ENCODE measurements at regions not wholly inside any gene's neighbourhood (a gene's known extent, or its start where the extent isn't known, plus 50 kb on each side); places are given as distances from the start of the nearest gene placed in this dataset. TPM values are rescaled to one million over a fixed set of nuclear protein-coding genes. Genes with fewer than 3 reads are reported as not detected.

DNA sequence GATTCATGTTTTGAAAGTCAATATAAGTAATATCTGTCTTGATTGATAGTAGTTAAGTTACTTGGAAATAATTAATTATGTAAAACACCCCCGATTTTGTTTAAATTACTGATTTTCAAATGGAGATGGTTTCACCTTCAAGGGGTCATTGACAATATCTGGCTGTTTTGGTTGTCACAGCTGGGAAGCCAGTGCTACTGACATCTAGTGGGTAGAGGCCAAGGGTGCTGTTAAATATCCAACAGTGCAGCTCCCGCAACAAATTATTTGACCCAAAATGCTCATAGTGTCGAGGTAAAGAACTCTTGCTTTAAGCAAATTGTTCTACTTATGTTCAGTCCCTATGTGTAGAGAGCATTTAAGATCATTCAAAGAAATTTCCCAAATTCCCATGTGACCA is 50.6 kb upstream of the PCDH20 start:
- CTCF ChIA-PET: no interaction called here
- intact Hi-C loops (cut with micrococcal nuclease) (no loop called here), dilution Hi-C loops (cut with MboI; ENCODE audit: extremely low pct_ligation_motif_present, low sequenced_read_pairs) (no loop called here)
- POLR2A ChIA-PET: no interaction called here
- H3K9me1 ChIP-seq (replicated peaks; ENCODE audit: control insufficient read depth, extremely low read depth, insufficient read depth, low read length): no peaks in the 10 kb centered on the region
- no peak overlapping the region for H3K9ac ChIP-seq (replicated peaks; ENCODE audit: extremely low read depth, insufficient read depth, low read length)
- no peaks in the 10 kb centered on the region for H3K27me3 ChIP-seq (ENCODE audit: control insufficient read depth in 2 of 2, insufficient read depth in 2 of 2, low read length in 2 of 2)
- H3K9me3 ChIP-seq (replicated peaks; ENCODE audit: control insufficient read depth, insufficient read depth, low read length): no peaks in the 10 kb centered on the region
- BruUV-seq (replicated peaks): no TSS peak
- no peak for DNase-seq (ENCODE audit: low read depth, low spot score)
- no peak overlapping the region for H2AFZ ChIP-seq (ENCODE audit: low read depth, low read length)
- no peak for TF ChIP-seq GATA2 (IDR thresholded peaks at IDR 0.05; ENCODE audit: insufficient read depth, insufficient read length, low read depth, low read length)
- TF ChIP-seq JUN (IDR thresholded peaks at IDR 0.05; ENCODE audit: borderline replicate concordance, insufficient read depth, insufficient read length, low read depth): no peak
- no peak for TF ChIP-seq MAX (IDR thresholded peaks at IDR 0.05; ENCODE audit: insufficient read depth, insufficient read length)
- TF ChIP-seq POLR2A (IDR thresholded peaks at IDR 0.05; ENCODE audit: low read depth, low read length): no peak
- no peak overlapping the region for H3K4me3 ChIP-seq (replicated peaks in 1 of 3; ENCODE audit: insufficient read depth in 1 of 3, low read depth in 1 of 3, low read length in 3 of 3)
- no peak overlapping the region for H3K4me2 ChIP-seq (ENCODE audit: insufficient read depth, low read length)
- H4K20me1 ChIP-seq (replicated peaks; ENCODE audit: control insufficient read depth, extremely low read depth, insufficient read depth, low read length): no peaks in the 10 kb centered on the region
- no peak overlapping the region for H3K27ac ChIP-seq (ENCODE audit: insufficient read depth, low read depth, low read length)
- no peaks in the 10 kb centered on the region for H3K36me3 ChIP-seq (ENCODE audit: control insufficient read depth in 2 of 2, extremely low read depth in 1 of 2, insufficient read depth in 2 of 2, low read length in 2 of 2)
- no peak for FAIRE-seq
- no peaks in the 10 kb centered on the region for H3K79me2 ChIP-seq (ENCODE audit: control insufficient read depth, insufficient read depth, low read length)
- H3K4me1 ChIP-seq (ENCODE audit: control insufficient read depth, extremely low read depth, insufficient read depth, low read length): no peaks in the 10 kb centered on the region

MicroRNAs encoded in the stretch of these regions (microRNA counts, 767-probe panel; counts per million panel counts)
- microRNA hsa-miR-548x-3p: 723 counts per million, percentile 96 among the panel's probes with 10 or more counts

Small RNAs in the stretch of these regions (microRNA-seq; reads per million reads assigned to microRNA genes)
- gene MIR4704 (ENCODE audit: borderline number of aligned reads, borderline replicate concordance): not detected
- not detected for gene MIR548X2 (ENCODE audit: borderline number of aligned reads, borderline replicate concordance)

Small RNAs in the stretch of these regions (small RNA-seq; reads per million reads assigned to genes)
- gene AL353765.1 (ENCODE audit: insufficient read depth, insufficient read length, low read depth, low replicate concordance) (not detected), gene AL356102.1 (ENCODE audit: insufficient read depth, insufficient read length, low read depth, low replicate concordance) (not detected), gene MIR4704 (ENCODE audit: insufficient read depth, insufficient read length, low read depth, low replicate concordance) (not detected), gene MIR548X2 (ENCODE audit: insufficient read depth, insufficient read length, low read depth, low replicate concordance) (not detected), gene RNU6-81P (ENCODE audit: insufficient read depth, insufficient read length, low read depth, low replicate concordance) (not detected)

Data from endothelial cell of umbilical vein (primary cell).